ENCODE measurements at regions not wholly inside any gene's neighbourhood (a gene's known extent, or its start where the extent isn't known, plus 50 kb on each side); places are given as distances from the start of the nearest gene placed in this dataset.

GRCh38 chr3:103381296-103382079 lies 946.7 kb downstream of the ZPLD1 start:
- intact Hi-C loops (cut with DNase I): no loop called here
- no peaks in the 10 kb centered on the region for H3K9me3 ChIP-seq
- DNase-seq (ENCODE audit: extremely low spot score in 2 of 2): no peak
- H3K4me1 ChIP-seq: no peaks in the 10 kb centered on the region
- no peak overlapping the region for H3K4me3 ChIP-seq
- H3K27ac ChIP-seq: no peak overlapping the region
- no peak for TF ChIP-seq POLR2A (IDR thresholded peaks at IDR 0.05)
- no peak for TF ChIP-seq POLR2AphosphoS5 (IDR thresholded peaks at IDR 0.05; ENCODE audit: insufficient read depth in 1 of 2, low read depth in 1 of 2)
- TF ChIP-seq CTCF (IDR thresholded peaks at IDR 0.05): no peak
- H3K36me3 ChIP-seq: no peaks in the 10 kb centered on the region
- H3K27me3 ChIP-seq: no peaks in the 10 kb centered on the region

- Histone ChIP-seq H3K4me1 (no peaks in the 10 kb centered on the region), H3K36me3 (no peaks in the 10 kb centered on the region), H3K27ac (no peak overlapping the region), H3K27me3 (no peaks in the 10 kb centered on the region), H3K9me3 (no peaks in the 10 kb centered on the region), H3K4me3 (no peak overlapping the region)
- intact Hi-C loops (cut with DNase I): no loop called here
- no peak for DNase-seq (ENCODE audit: extremely low spot score in 2 of 2)
- TF ChIP-seq POLR2A (IDR thresholded peaks at IDR 0.05) (no peak), POLR2AphosphoS5 (IDR thresholded peaks at IDR 0.05; ENCODE audit: insufficient read depth in 1 of 2, low read depth in 1 of 2) (no peak), CTCF (IDR thresholded peaks at IDR 0.05) (no peak)
These were observed 951.3 kb downstream of the ZPLD1 start for GRCh38 chr3:103385961-103386656.

GRCh38 chr3:103388214-103388613 lies 953.4 kb downstream of the ZPLD1 start:
- Histone ChIP-seq H3K27ac (no peak overlapping the region), H3K9me3 (no peaks in the 10 kb centered on the region), H3K27me3 (no peaks in the 10 kb centered on the region), H3K4me3 (no peak overlapping the region), H3K4me1 (no peaks in the 10 kb centered on the region), H3K36me3 (no peaks in the 10 kb centered on the region)
- TF ChIP-seq POLR2A (IDR thresholded peaks at IDR 0.05) (no peak), POLR2AphosphoS5 (IDR thresholded peaks at IDR 0.05; ENCODE audit: insufficient read depth in 1 of 2, low read depth in 1 of 2) (no peak), CTCF (IDR thresholded peaks at IDR 0.05) (no peak)
- intact Hi-C loops (cut with DNase I): no loop called here
- DNase-seq (ENCODE audit: extremely low spot score in 2 of 2): no peak

GRCh38 chr3:103389356-103389755 lies 954.5 kb downstream of the ZPLD1 start:
- Histone ChIP-seq H3K4me1 (no peaks in the 10 kb centered on the region), H3K4me3 (no peak overlapping the region), H3K27ac (no peak overlapping the region), H3K9me3 (no peaks in the 10 kb centered on the region), H3K27me3 (no peaks in the 10 kb centered on the region), H3K36me3 (no peaks in the 10 kb centered on the region)
- no peak for DNase-seq (ENCODE audit: extremely low spot score in 2 of 2)
- intact Hi-C loops (cut with DNase I): no loop called here
- TF ChIP-seq CTCF (IDR thresholded peaks at IDR 0.05): no peak
- no peak for TF ChIP-seq POLR2A (IDR thresholded peaks at IDR 0.05)
- TF ChIP-seq POLR2AphosphoS5 (IDR thresholded peaks at IDR 0.05; ENCODE audit: insufficient read depth in 1 of 2, low read depth in 1 of 2): no peak
